GM18502 (cell line): ENCODE measurements at regions not wholly inside any gene's neighbourhood (a gene's known extent, or its start where the extent isn't known, plus 50 kb on each side); places are given as distances from the start of the nearest gene placed in this dataset.
A peak's percentile ranks its signal among the peaks of the same experiment; 100 is the strongest.

Experiments
- ATAC-seq: cut with Tn5 transposase; IDR thresholded peaks from one replicate; pipeline ENCODE4 v1.9.1; 2021; ENCODE audit warnings: mild to moderate bottlenecking; ENCODE audit not compliant: unreplicated experiment, poor library complexity

GRCh38 chr10:58932126-58932525 is 244.3 kb upstream of the PHYHIPL start:
- ATAC-seq: no peak

- ATAC-seq: no peak
Measured at GRCh38 chr10:58932577-58933314, 243.7 kb upstream of the PHYHIPL start.

- no peak for ATAC-seq
Measured at GRCh38 chr10:58936364-58936763, 240.1 kb upstream of the PHYHIPL start.

- no peak for ATAC-seq
Measured at GRCh38 chr10:58937423-58937822, 239.0 kb upstream of the PHYHIPL start.

- ATAC-seq: no peak
Measured at GRCh38 chr10:58942724-58943123, 233.7 kb upstream of the PHYHIPL start.

- no peak for ATAC-seq
Measured at GRCh38 chr10:58943256-58943890, 233.1 kb upstream of the PHYHIPL start.

- no peak for ATAC-seq
Measured at GRCh38 chr10:58943960-58944359, 232.5 kb upstream of the PHYHIPL start.

- ATAC-seq: no peak
Measured at GRCh38 chr10:58948303-58948702, 228.1 kb upstream of the PHYHIPL start.

GRCh38 chr10:58950618-58951017 is 225.8 kb upstream of the PHYHIPL start:
- ATAC-seq: no peak

GRCh38 chr10:58951087-58951486 is 225.4 kb upstream of the PHYHIPL start:
- no peak for ATAC-seq

- ATAC-seq: no peak
Measured at GRCh38 chr10:58951746-58952145, 224.7 kb upstream of the PHYHIPL start.

- ATAC-seq: no peak
Measured at GRCh38 chr10:58952162-58952601, 224.3 kb upstream of the PHYHIPL start.

- ATAC-seq: peak; percentile 86
Measured at GRCh38 chr10:58952747-58953466, 223.5 kb upstream of the PHYHIPL start.

- ATAC-seq: no peak
Measured at GRCh38 chr10:58954178-58954577, 222.3 kb upstream of the PHYHIPL start.

GRCh38 chr10:58955615-58956014 is 220.8 kb upstream of the PHYHIPL start:
- ATAC-seq: no peak

- ATAC-seq: no peak
Measured at GRCh38 chr10:58956926-58957325, 219.5 kb upstream of the PHYHIPL start.

GRCh38 chr10:58957517-58957916 is 218.9 kb upstream of the PHYHIPL start:
- no peak for ATAC-seq

GRCh38 chr10:58963101-58963534 is 213.3 kb upstream of the PHYHIPL start:
- no peak for ATAC-seq

GRCh38 chr10:58963723-58964124 is 212.7 kb upstream of the PHYHIPL start:
- no peak for ATAC-seq

GRCh38 chr10:58965855-58966254 is 210.6 kb upstream of the PHYHIPL start:
- no peak for ATAC-seq
